ENCODE measurements at regions not wholly inside any gene's neighbourhood (a gene's known extent, or its start where the extent isn't known, plus 50 kb on each side); places are given as distances from the start of the nearest gene placed in this dataset.
"Not testable (repeated sequence)": the region's sequence is repeated elsewhere in the genome, so short reads cannot be mapped to it uniquely, and the experiment has no call there.

- Mint-ChIP-seq H3K27ac (ENCODE audit: unreplicated experiment) (no peak overlapping the region), H3K9me3 (ENCODE audit: low read depth) (peaks cover 3% of the 10 kb centered on the region), H3K4me3 (ENCODE audit: unreplicated experiment) (no peak overlapping the region), H3K27me3 (ENCODE audit: low read depth) (no peaks in the 10 kb centered on the region), H3K36me3 (ENCODE audit: low read depth) (no peaks in the 10 kb centered on the region), H3K4me1 (ENCODE audit: low read depth) (no peaks in the 10 kb centered on the region)
- TF ChIP-seq CTCF (IDR thresholded peaks at IDR 0.05) = no peak
- DNase-seq (ENCODE audit: low spot score) = no peak
Measured at GRCh38 chr7:106744563-106745091, 83.7 kb upstream of the CCDC71L start.

GRCh38 chr7:106747301-106747700 is 86.3 kb upstream of the CCDC71L start:
- not testable (repeated sequence) for H3K4me3 Mint-ChIP-seq (ENCODE audit: unreplicated experiment); H3K27me3 Mint-ChIP-seq (ENCODE audit: low read depth)

GRCh38 chr7:106747804-106748203 is 86.8 kb upstream of the CCDC71L start:
- no peak for TF ChIP-seq CTCF (IDR thresholded peaks at IDR 0.05)
- Mint-ChIP-seq H3K9me3 (ENCODE audit: low read depth) (peaks cover 3% of the 10 kb centered on the region), H3K4me1 (ENCODE audit: low read depth) (no peaks in the 10 kb centered on the region), H3K4me3 (ENCODE audit: unreplicated experiment) (no peak overlapping the region), H3K36me3 (ENCODE audit: low read depth) (no peaks in the 10 kb centered on the region), H3K27me3 (ENCODE audit: low read depth) (peaks cover 2% of the 10 kb centered on the region), H3K27ac (ENCODE audit: unreplicated experiment) (no peak overlapping the region)
- DNase-seq (ENCODE audit: low spot score) = no peak

More at GRCh38 chr7:106747301-106747700, 86.3 kb upstream of the CCDC71L start:
- H3K4me1 Mint-ChIP-seq (ENCODE audit: low read depth); DNase-seq (ENCODE audit: low spot score); H3K36me3 Mint-ChIP-seq (ENCODE audit: low read depth); H3K9me3 Mint-ChIP-seq (ENCODE audit: low read depth); H3K27ac Mint-ChIP-seq (ENCODE audit: unreplicated experiment): not testable (repeated sequence)

GRCh38 chr7:106749165-106749564 is 88.2 kb upstream of the CCDC71L start:
- no peak for DNase-seq (ENCODE audit: low spot score)
- Mint-ChIP-seq H3K4me1 (ENCODE audit: low read depth) (no peaks in the 10 kb centered on the region), H3K9me3 (ENCODE audit: low read depth) (peaks cover 3% of the 10 kb centered on the region)

GRCh38 chr7:106750773-106751172 is 89.8 kb upstream of the CCDC71L start:
- H3K36me3 Mint-ChIP-seq (ENCODE audit: low read depth) = no peaks in the 10 kb centered on the region
- H3K27me3 Mint-ChIP-seq (ENCODE audit: low read depth) = peaks cover 2% of the 10 kb centered on the region
- H3K9me3 Mint-ChIP-seq (ENCODE audit: low read depth) = peaks cover 3% of the 10 kb centered on the region
- no peak overlapping the region for H3K27ac Mint-ChIP-seq (ENCODE audit: unreplicated experiment)
- no peak for TF ChIP-seq CTCF (IDR thresholded peaks at IDR 0.05)
- DNase-seq (ENCODE audit: low spot score) = no peak
- H3K4me1 Mint-ChIP-seq (ENCODE audit: low read depth) = no peaks in the 10 kb centered on the region
- H3K4me3 Mint-ChIP-seq (ENCODE audit: unreplicated experiment) = no peak overlapping the region

More at GRCh38 chr7:106749165-106749564, 88.2 kb upstream of the CCDC71L start:
- no peak overlapping the region for H3K27ac Mint-ChIP-seq (ENCODE audit: unreplicated experiment)
- peaks cover 2% of the 10 kb centered on the region for H3K27me3 Mint-ChIP-seq (ENCODE audit: low read depth)
- H3K36me3 Mint-ChIP-seq (ENCODE audit: low read depth) = no peaks in the 10 kb centered on the region
- H3K4me3 Mint-ChIP-seq (ENCODE audit: unreplicated experiment) = no peak overlapping the region
- no peak for TF ChIP-seq CTCF (IDR thresholded peaks at IDR 0.05)

GRCh38 chr7:106752367-106752766 is 91.4 kb upstream of the CCDC71L start:
- H3K27me3 Mint-ChIP-seq (ENCODE audit: low read depth) = peaks cover 2% of the 10 kb centered on the region
- no peak for DNase-seq (ENCODE audit: low spot score)
- H3K36me3 Mint-ChIP-seq (ENCODE audit: low read depth) = no peaks in the 10 kb centered on the region
- H3K27ac Mint-ChIP-seq (ENCODE audit: unreplicated experiment) = peak overlapping the region; percentile 7
- H3K4me1 Mint-ChIP-seq (ENCODE audit: low read depth) = no peaks in the 10 kb centered on the region
- no peak overlapping the region for H3K4me3 Mint-ChIP-seq (ENCODE audit: unreplicated experiment)
- H3K9me3 Mint-ChIP-seq (ENCODE audit: low read depth) = peaks cover 3% of the 10 kb centered on the region
- TF ChIP-seq CTCF (IDR thresholded peaks at IDR 0.05) = no peak

GRCh38 chr7:106755024-106755423 is 94.1 kb upstream of the CCDC71L start:
- not testable (repeated sequence) for H3K4me1 Mint-ChIP-seq (ENCODE audit: low read depth); DNase-seq (ENCODE audit: low spot score); H3K4me3 Mint-ChIP-seq (ENCODE audit: unreplicated experiment); H3K27ac Mint-ChIP-seq (ENCODE audit: unreplicated experiment); H3K36me3 Mint-ChIP-seq (ENCODE audit: low read depth); H3K9me3 Mint-ChIP-seq (ENCODE audit: low read depth); H3K27me3 Mint-ChIP-seq (ENCODE audit: low read depth)

Data from chondrocyte (in vitro differentiated cells).